Loucy (cell line): ENCODE measurements at regions not wholly inside any gene's neighbourhood (a gene's known extent, or its start where the extent isn't known, plus 50 kb on each side); places are given as distances from the start of the nearest gene placed in this dataset.

Source experiments
- H2AFZ ChIP-seq: fragments of 200-600 bp; sonication (generic); 2 replicates; pipeline ENCODE4 v1.6.0; 2016; ENCODE audit warnings: antibody characterized with exemption, mild to moderate bottlenecking, low read length, moderate library complexity
- H3F3A ChIP-seq: fragments of 200-600 bp; 2 replicates; pipeline ENCODE4 v1.6.0; 2016; ENCODE audit warnings: antibody characterized with exemption, low read depth, mild to moderate bottlenecking
- H3K27me3 ChIP-seq: fragments of 200-600 bp; sonication (generic); 2 replicates; pipeline ENCODE4 v1.6.1; 2014; ENCODE audit warnings: low read length, mild to moderate bottlenecking; ENCODE audit not compliant: insufficient read depth, poor library complexity, severe bottlenecking
- H3K36me3 ChIP-seq: fragments of 200-600 bp; sonication (generic); 2 replicates; pipeline ENCODE4 v1.6.1; 2016; ENCODE audit warnings: low read length; ENCODE audit not compliant: insufficient read depth
- H3K4me1 ChIP-seq: fragments of 200-600 bp; sonication (generic); 2 replicates; pipeline ENCODE4 v1.5.1; 2014; ENCODE audit warnings: low read length, mild to moderate bottlenecking; ENCODE audit not compliant: insufficient read depth, poor library complexity, severe bottlenecking
- H3K4me2 ChIP-seq: fragments of 200-600 bp; sonication (generic); 2 replicates; pipeline ENCODE4 v1.6.0; 2014; ENCODE audit warnings: antibody characterized with exemption, low read length, low read depth, mild to moderate bottlenecking; ENCODE audit not compliant: poor library complexity, severe bottlenecking
- H3K4me3 ChIP-seq: fragments of 200-600 bp; sonication (generic); 2 replicates; pipeline ENCODE4 v1.5.1; 2014; ENCODE audit warnings: low read length, mild to moderate bottlenecking, mixed read lengths; ENCODE audit not compliant: poor library complexity, severe bottlenecking
- H3K79me2 ChIP-seq: fragments of 200-600 bp; sonication (generic); 2 replicates; pipeline ENCODE4 v1.6.1; 2014; ENCODE audit warnings: low read length; ENCODE audit not compliant: insufficient read depth
- H3K9ac ChIP-seq: fragments of 200-600 bp; sonication (generic); 2 replicates; pipeline ENCODE4 v1.6.0; 2014; ENCODE audit warnings: mild to moderate bottlenecking, low read depth, low read length, moderate library complexity; ENCODE audit not compliant: poor library complexity, severe bottlenecking
- H3K9me2 ChIP-seq: fragments of 200-600 bp; sonication (generic); replicated peaks from 2 replicates; pipeline ENCODE4 v1.6.1; 2016; ENCODE audit warnings: low read depth, low read length, mixed read lengths
- H3K9me3 ChIP-seq: fragments of 200-600 bp; sonication (generic); 2 replicates; pipeline ENCODE4 v1.6.1; 2014; ENCODE audit warnings: mild to moderate bottlenecking, antibody characterized with exemption, low read length, low read depth; ENCODE audit not compliant: insufficient read depth
- H4K20me1 ChIP-seq: fragments of 200-600 bp; sonication (generic); 2 replicates; pipeline ENCODE4 v1.6.0; 2014; ENCODE audit warnings: antibody characterized with exemption, low read length, mild to moderate bottlenecking; ENCODE audit not compliant: insufficient read depth, poor library complexity, severe bottlenecking
- EZH2phosphoT487 ChIP-seq: fragments of 200-600 bp; IDR thresholded peaks from 2 replicates; pipeline ENCODE4 v1.6.1; 2018; ENCODE audit warnings: antibody characterized with exemption, mild to moderate bottlenecking, moderate library complexity, borderline replicate concordance
- TF ChIP-seq, protein P1 (sequence below): fragments of 200-600 bp; sonication (generic); conservative IDR thresholded peaks from 2 replicates; pipeline ENCODE4 v1.5.1; 2014; ENCODE audit warnings: mild to moderate bottlenecking, antibody characterized with exemption, low read length

DNA sequence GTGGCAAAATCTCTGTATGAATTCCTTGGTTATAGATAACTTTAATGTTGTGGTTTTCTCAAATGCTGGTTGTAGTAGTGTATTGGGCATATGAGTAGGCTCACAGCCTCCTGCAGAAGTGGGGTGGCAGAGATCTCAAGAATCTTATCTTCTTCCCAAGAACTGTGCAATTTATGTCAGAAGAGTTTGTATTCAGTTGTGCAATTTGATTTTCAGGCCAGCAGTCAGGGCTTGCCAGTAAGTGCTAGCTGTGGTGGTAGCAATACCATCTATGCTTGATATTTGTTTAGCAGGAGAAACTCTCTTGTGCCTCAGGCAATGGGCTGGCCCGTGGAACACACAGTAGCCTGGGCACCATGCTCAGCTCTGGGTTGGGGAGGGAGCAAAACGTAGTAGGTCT lies 58.4 kb upstream of the GOLIM4 start:
- no peaks in the 10 kb centered on the region for H3F3A ChIP-seq
- H4K20me1 ChIP-seq: no peaks in the 10 kb centered on the region
- H3K4me2 ChIP-seq: no peak overlapping the region
- no peaks in the 10 kb centered on the region; the same call in 1 of the 2 replicates for H3K9me3 ChIP-seq
- no peak for TF ChIP-seq EZH2phosphoT487
- TF ChIP-seq, protein P1, sequence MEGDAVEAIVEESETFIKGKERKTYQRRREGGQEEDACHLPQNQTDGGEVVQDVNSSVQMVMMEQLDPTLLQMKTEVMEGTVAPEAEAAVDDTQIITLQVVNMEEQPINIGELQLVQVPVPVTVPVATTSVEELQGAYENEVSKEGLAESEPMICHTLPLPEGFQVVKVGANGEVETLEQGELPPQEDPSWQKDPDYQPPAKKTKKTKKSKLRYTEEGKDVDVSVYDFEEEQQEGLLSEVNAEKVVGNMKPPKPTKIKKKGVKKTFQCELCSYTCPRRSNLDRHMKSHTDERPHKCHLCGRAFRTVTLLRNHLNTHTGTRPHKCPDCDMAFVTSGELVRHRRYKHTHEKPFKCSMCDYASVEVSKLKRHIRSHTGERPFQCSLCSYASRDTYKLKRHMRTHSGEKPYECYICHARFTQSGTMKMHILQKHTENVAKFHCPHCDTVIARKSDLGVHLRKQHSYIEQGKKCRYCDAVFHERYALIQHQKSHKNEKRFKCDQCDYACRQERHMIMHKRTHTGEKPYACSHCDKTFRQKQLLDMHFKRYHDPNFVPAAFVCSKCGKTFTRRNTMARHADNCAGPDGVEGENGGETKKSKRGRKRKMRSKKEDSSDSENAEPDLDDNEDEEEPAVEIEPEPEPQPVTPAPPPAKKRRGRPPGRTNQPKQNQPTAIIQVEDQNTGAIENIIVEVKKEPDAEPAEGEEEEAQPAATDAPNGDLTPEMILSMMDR: no peak
- no peak overlapping the region for H3K9ac ChIP-seq
- H3K27me3 ChIP-seq: no peaks in the 10 kb centered on the region
- H3K79me2 ChIP-seq: no peaks in the 10 kb centered on the region
- H2AFZ ChIP-seq: no peak overlapping the region
- no peaks in the 10 kb centered on the region for H3K36me3 ChIP-seq
- no peaks in the 10 kb centered on the region for H3K9me2 ChIP-seq
- no peak overlapping the region for H3K4me3 ChIP-seq
- H3K4me1 ChIP-seq: no peaks in the 10 kb centered on the region

GRCh38 chr3:168152149-168152548 lies 56.4 kb upstream of the GOLIM4 start:
- H3K4me3 ChIP-seq: no peak overlapping the region
- H3K79me2 ChIP-seq: no peaks in the 10 kb centered on the region
- no peaks in the 10 kb centered on the region for H3K4me1 ChIP-seq
- H3K9me2 ChIP-seq: no peaks in the 10 kb centered on the region
- no peaks in the 10 kb centered on the region for H3F3A ChIP-seq
- TF ChIP-seq, protein P1: no peak
- no peak for TF ChIP-seq EZH2phosphoT487
- H3K4me2 ChIP-seq: no peak overlapping the region
- no peaks in the 10 kb centered on the region for H3K36me3 ChIP-seq
- no peaks in the 10 kb centered on the region for H4K20me1 ChIP-seq
- H3K9ac ChIP-seq: no peak overlapping the region
- no peak overlapping the region for H2AFZ ChIP-seq
- H3K27me3 ChIP-seq: no peaks in the 10 kb centered on the region
- H3K9me3 ChIP-seq: no peaks in the 10 kb centered on the region; the same call in 1 of the 2 replicates
